Activated CD4-positive, alpha-beta T cell treated with anti-CD3 and anti-CD28 coated beads for 36 hours (primary cell): ENCODE measurements at regions not wholly inside any gene's neighbourhood (a gene's known extent, or its start where the extent isn't known, plus 50 kb on each side); places are given as distances from the start of the nearest gene placed in this dataset.
"Not testable (repeated sequence)": the region's sequence is repeated elsewhere in the genome, so short reads cannot be mapped to it uniquely, and the experiment has no call there.

Source experiments
- ATAC-seq: fragments of 200-7000 bp; cut with Tn5 transposase; one replicate; pipeline ENCODE4 v1.10.0; 2021; ENCODE audit warnings: mild to moderate bottlenecking, moderate library complexity
- CTCF ChIA-PET: fragments of 350-600 bp; sonication (Branson Sonifier 250); formaldehyde crosslinking; loops from one replicate; lab custom pipeline; 2021; ENCODE audit warnings: antibody characterized with exemption; lab: Charles Lee
- POLR2A ChIA-PET: fragments of 350-600 bp; sonication (Branson Sonifier 250); formaldehyde crosslinking; loops from one replicate; lab custom pipeline; 2021; ENCODE audit warnings: antibody characterized with exemption, inconsistent platforms; lab: Charles Lee
- DNase-seq: peaks from one replicate; pipeline ENCODE4 v3.0.0-alpha.2; 2020
- H3K27ac Mint-ChIP-seq: one replicate; pipeline ENCODE4 v1.8.0; 2021; ENCODE audit warnings: mixed read lengths
- H3K27me3 Mint-ChIP-seq: one replicate; pipeline ENCODE4 v1.8.0; 2021; ENCODE audit warnings: mixed read lengths
- H3K36me3 Mint-ChIP-seq: one replicate; pipeline ENCODE4 v1.8.0; 2021; ENCODE audit warnings: low read depth, mixed read lengths
- H3K4me1 Mint-ChIP-seq: one replicate; pipeline ENCODE4 v1.8.0; 2021; ENCODE audit warnings: mixed read lengths
- H3K4me3 Mint-ChIP-seq: one replicate; pipeline ENCODE4 v1.8.0; 2021; ENCODE audit warnings: mild to moderate bottlenecking, moderate library complexity, mixed read lengths
- H3K9me3 Mint-ChIP-seq: one replicate; pipeline ENCODE4 v1.8.0; 2021; ENCODE audit warnings: low read depth, mixed read lengths
- intact Hi-C, 2 experiments: fragments of 100-400 bp; cut with DNase I in 1 of 2; cut with micrococcal nuclease in 1 of 2; formaldehyde crosslinking; loops; one replicate each; pipeline versions ENCODE4 v1.14.2 to v1.15.1; 2022 to 2024; cut with DNase I, micrococcal nuclease

GRCh38 chr16:54985156-54985555 is 54.5 kb downstream of the IRX5 start:
- intact Hi-C loops = no loop called here
- no peaks in the 10 kb centered on the region for H3K9me3 Mint-ChIP-seq
- POLR2A ChIA-PET = no interaction called here
- ATAC-seq (no peak), DNase-seq (no peak)
- H3K36me3 Mint-ChIP-seq = no peaks in the 10 kb centered on the region
- H3K27ac Mint-ChIP-seq = no peak overlapping the region
- H3K4me1 Mint-ChIP-seq = no peaks in the 10 kb centered on the region
- no peaks in the 10 kb centered on the region for H3K27me3 Mint-ChIP-seq
- CTCF ChIA-PET = no interaction called here
- no peak overlapping the region for H3K4me3 Mint-ChIP-seq

GRCh38 chr16:54985668-54986067 is 55.0 kb downstream of the IRX5 start:
- Mint-ChIP-seq H3K27ac (no peak overlapping the region), H3K36me3 (no peaks in the 10 kb centered on the region), H3K9me3 (no peaks in the 10 kb centered on the region), H3K4me1 (no peaks in the 10 kb centered on the region), H3K27me3 (no peaks in the 10 kb centered on the region), H3K4me3 (no peak overlapping the region)
- intact Hi-C loops = no loop called here
- ChIA-PET POLR2A (no interaction called here), CTCF (no interaction called here)
- ATAC-seq (no peak), DNase-seq (no peak)

GRCh38 chr16:54986409-54986808 is 55.7 kb downstream of the IRX5 start:
- ATAC-seq (no peak), DNase-seq (no peak)
- no peaks in the 10 kb centered on the region for H3K4me1 Mint-ChIP-seq
- no peaks in the 10 kb centered on the region for H3K9me3 Mint-ChIP-seq
- intact Hi-C loops = no loop called here
- H3K27me3 Mint-ChIP-seq = no peaks in the 10 kb centered on the region
- no peak overlapping the region for H3K27ac Mint-ChIP-seq
- ChIA-PET CTCF (no interaction called here), POLR2A (no interaction called here)
- no peak overlapping the region for H3K4me3 Mint-ChIP-seq
- no peaks in the 10 kb centered on the region for H3K36me3 Mint-ChIP-seq

GRCh38 chr16:54987081-54987480 is 56.4 kb downstream of the IRX5 start:
- no peaks in the 10 kb centered on the region for H3K4me1 Mint-ChIP-seq
- no peak for DNase-seq
- no peak overlapping the region for H3K27ac Mint-ChIP-seq
- H3K9me3 Mint-ChIP-seq = no peaks in the 10 kb centered on the region
- intact Hi-C loops = no loop called here
- ATAC-seq = no peak
- CTCF ChIA-PET = no interaction called here
- no peaks in the 10 kb centered on the region for H3K27me3 Mint-ChIP-seq
- POLR2A ChIA-PET = no interaction called here
- no peaks in the 10 kb centered on the region for H3K36me3 Mint-ChIP-seq
- no peak overlapping the region for H3K4me3 Mint-ChIP-seq

GRCh38 chr16:54991525-54991924 is 60.9 kb downstream of the IRX5 start:
- DNase-seq = no peak
- Mint-ChIP-seq H3K27me3 (peaks cover 4% of the 10 kb centered on the region), H3K9me3 (no peaks in the 10 kb centered on the region), H3K36me3 (no peaks in the 10 kb centered on the region), H3K4me1 (no peaks in the 10 kb centered on the region), H3K4me3 (no peak overlapping the region), H3K27ac (no peak overlapping the region)
- intact Hi-C loops = no loop called here
- POLR2A ChIA-PET = no interaction called here
- no peak for ATAC-seq
- CTCF ChIA-PET = no interaction called here

- CTCF ChIA-PET, POLR2A ChIA-PET, H3K36me3 Mint-ChIP-seq, H3K4me3 Mint-ChIP-seq, DNase-seq, intact Hi-C loops, H3K4me1 Mint-ChIP-seq, H3K27me3 Mint-ChIP-seq, H3K9me3 Mint-ChIP-seq, ATAC-seq, H3K27ac Mint-ChIP-seq: not testable (repeated sequence)
Measured at GRCh38 chr16:54991946-54992345, 61.3 kb downstream of the IRX5 start.

- ChIA-PET CTCF (no interaction called here), POLR2A (no interaction called here)
- Mint-ChIP-seq H3K9me3 (no peaks in the 10 kb centered on the region), H3K4me1 (no peaks in the 10 kb centered on the region), H3K36me3 (no peaks in the 10 kb centered on the region), H3K27ac (no peak overlapping the region), H3K4me3 (no peak overlapping the region), H3K27me3 (peaks cover 7% of the 10 kb centered on the region)
- ATAC-seq = no peak
- no peak for DNase-seq
- intact Hi-C loops = no loop called here
Measured at GRCh38 chr16:54993106-54993895, 62.6 kb downstream of the IRX5 start.

- intact Hi-C loops = no loop called here
- Mint-ChIP-seq H3K36me3 (no peaks in the 10 kb centered on the region), H3K27me3 (peaks cover 12% of the 10 kb centered on the region), H3K9me3 (no peaks in the 10 kb centered on the region), H3K4me3 (no peak overlapping the region), H3K4me1 (no peaks in the 10 kb centered on the region), H3K27ac (no peak overlapping the region)
- ATAC-seq = no peak
- ChIA-PET CTCF (no interaction called here), POLR2A (no interaction called here)
- no peak for DNase-seq
Measured at GRCh38 chr16:54996186-54996585, 65.5 kb downstream of the IRX5 start.

GRCh38 chr16:54998834-54999233 is 68.2 kb downstream of the IRX5 start:
- no peaks in the 10 kb centered on the region for H3K4me1 Mint-ChIP-seq
- H3K9me3 Mint-ChIP-seq = no peaks in the 10 kb centered on the region
- CTCF ChIA-PET = no interaction called here
- no peak for DNase-seq
- no peak for ATAC-seq
- POLR2A ChIA-PET = no interaction called here
- intact Hi-C loops = no loop called here
- no peak overlapping the region for H3K27ac Mint-ChIP-seq
- no peak overlapping the region for H3K4me3 Mint-ChIP-seq
- H3K36me3 Mint-ChIP-seq = no peaks in the 10 kb centered on the region
- peaks cover 15% of the 10 kb centered on the region for H3K27me3 Mint-ChIP-seq

GRCh38 chr16:54999481-54999880 is 68.8 kb downstream of the IRX5 start:
- intact Hi-C loops = no loop called here
- H3K4me1 Mint-ChIP-seq = no peaks in the 10 kb centered on the region
- no peaks in the 10 kb centered on the region for H3K36me3 Mint-ChIP-seq
- peaks cover 15% of the 10 kb centered on the region for H3K27me3 Mint-ChIP-seq
- H3K4me3 Mint-ChIP-seq = no peak overlapping the region
- ATAC-seq (no peak), DNase-seq (no peak)
- POLR2A ChIA-PET = no interaction called here
- no peak overlapping the region for H3K27ac Mint-ChIP-seq
- CTCF ChIA-PET = no interaction called here
- H3K9me3 Mint-ChIP-seq = no peaks in the 10 kb centered on the region

GRCh38 chr16:55000595-55000994 is 69.9 kb downstream of the IRX5 start:
- no peak overlapping the region for H3K27ac Mint-ChIP-seq
- peaks cover 15% of the 10 kb centered on the region for H3K27me3 Mint-ChIP-seq
- CTCF ChIA-PET = no interaction called here
- DNase-seq (no peak), ATAC-seq (no peak)
- no peaks in the 10 kb centered on the region for H3K9me3 Mint-ChIP-seq
- POLR2A ChIA-PET = no interaction called here
- H3K36me3 Mint-ChIP-seq = no peaks in the 10 kb centered on the region
- no peak overlapping the region for H3K4me3 Mint-ChIP-seq
- intact Hi-C loops = no loop called here
- H3K4me1 Mint-ChIP-seq = no peaks in the 10 kb centered on the region

- Mint-ChIP-seq H3K27me3 (peaks cover 10% of the 10 kb centered on the region), H3K27ac (no peak overlapping the region), H3K36me3 (no peaks in the 10 kb centered on the region), H3K4me3 (no peak overlapping the region), H3K9me3 (no peaks in the 10 kb centered on the region), H3K4me1 (no peaks in the 10 kb centered on the region)
- intact Hi-C loops = no loop called here
- no peak for ATAC-seq
- DNase-seq = no peak
- ChIA-PET CTCF (interaction anchor here (0.7 kb wide), 1 partner anchor 13 kb away, joined by 4 read pairs; no protein-coding TSS in a partner anchor), POLR2A (no interaction called here)
Measured at GRCh38 chr16:55001931-55002330, 71.3 kb downstream of the IRX5 start.
